ENCODE measurements at regions not wholly inside any gene's neighbourhood (a gene's known extent, or its start where the extent isn't known, plus 50 kb on each side); places are given as distances from the start of the nearest gene placed in this dataset.

DNA sequence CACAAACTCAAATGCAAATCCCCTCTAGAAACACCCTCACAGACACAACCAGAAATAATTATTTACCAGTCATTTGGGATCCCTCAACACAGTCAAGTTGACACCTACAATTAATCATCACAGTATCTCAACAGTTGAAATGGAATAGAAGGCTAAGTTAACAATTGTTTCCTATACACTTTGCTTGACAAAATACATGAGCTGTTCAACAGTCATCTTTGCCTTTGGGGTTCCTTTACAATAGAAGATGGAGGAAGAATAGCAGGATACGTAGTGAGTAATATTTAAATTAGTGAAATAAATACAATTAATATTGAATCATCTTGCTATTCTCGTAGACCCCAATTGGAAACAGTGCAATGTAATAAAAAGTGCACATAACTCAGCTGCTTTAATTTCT is 487.3 kb upstream of the ADAMTS5 start:
- H3K27me3 ChIP-seq (ENCODE audit: insufficient read depth, low read length, poor library complexity), result no peaks in the 10 kb centered on the region
- no peaks in the 10 kb centered on the region for H3K79me2 ChIP-seq (ENCODE audit: insufficient read depth, low read length)
- TF ChIP-seq, protein P1, sequence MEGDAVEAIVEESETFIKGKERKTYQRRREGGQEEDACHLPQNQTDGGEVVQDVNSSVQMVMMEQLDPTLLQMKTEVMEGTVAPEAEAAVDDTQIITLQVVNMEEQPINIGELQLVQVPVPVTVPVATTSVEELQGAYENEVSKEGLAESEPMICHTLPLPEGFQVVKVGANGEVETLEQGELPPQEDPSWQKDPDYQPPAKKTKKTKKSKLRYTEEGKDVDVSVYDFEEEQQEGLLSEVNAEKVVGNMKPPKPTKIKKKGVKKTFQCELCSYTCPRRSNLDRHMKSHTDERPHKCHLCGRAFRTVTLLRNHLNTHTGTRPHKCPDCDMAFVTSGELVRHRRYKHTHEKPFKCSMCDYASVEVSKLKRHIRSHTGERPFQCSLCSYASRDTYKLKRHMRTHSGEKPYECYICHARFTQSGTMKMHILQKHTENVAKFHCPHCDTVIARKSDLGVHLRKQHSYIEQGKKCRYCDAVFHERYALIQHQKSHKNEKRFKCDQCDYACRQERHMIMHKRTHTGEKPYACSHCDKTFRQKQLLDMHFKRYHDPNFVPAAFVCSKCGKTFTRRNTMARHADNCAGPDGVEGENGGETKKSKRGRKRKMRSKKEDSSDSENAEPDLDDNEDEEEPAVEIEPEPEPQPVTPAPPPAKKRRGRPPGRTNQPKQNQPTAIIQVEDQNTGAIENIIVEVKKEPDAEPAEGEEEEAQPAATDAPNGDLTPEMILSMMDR (IDR thresholded peaks at IDR 0.05; ENCODE audit: borderline replicate concordance, extremely low read depth, low read length, poor library complexity, severe bottlenecking), result no peak
- no peak for TF ChIP-seq EZH2 (IDR thresholded peaks at IDR 0.05; ENCODE audit: borderline replicate concordance, low read depth, low read length, severe bottlenecking)
- ATAC-seq (ENCODE audit: insufficient read depth, low read depth), result no peak
- no peak overlapping the region for H3K4me3 ChIP-seq (ENCODE audit: low read depth in 1 of 2, low read length in 2 of 2)
- H3K4me2 ChIP-seq (ENCODE audit: insufficient read depth, low read length), result no peak overlapping the region
- H3K9ac ChIP-seq (ENCODE audit: low read depth, low read length), result no peak overlapping the region
- H4K20me1 ChIP-seq (ENCODE audit: insufficient read depth, low read length), result no peaks in the 10 kb centered on the region
- no peaks in the 10 kb centered on the region for H3K36me3 ChIP-seq (ENCODE audit: insufficient read depth, low read length)
- no peak overlapping the region for H3K27ac ChIP-seq (ENCODE audit: low read length)
- DNase-seq, result no peak
- H2AFZ ChIP-seq (ENCODE audit: low read depth, low read length), result no peak overlapping the region
- no peaks in the 10 kb centered on the region for H3K9me3 ChIP-seq (ENCODE audit: insufficient read depth, low read length, severe bottlenecking)
- H3K4me1 ChIP-seq (ENCODE audit: insufficient read depth, low read length), result no peaks in the 10 kb centered on the region

DNA sequence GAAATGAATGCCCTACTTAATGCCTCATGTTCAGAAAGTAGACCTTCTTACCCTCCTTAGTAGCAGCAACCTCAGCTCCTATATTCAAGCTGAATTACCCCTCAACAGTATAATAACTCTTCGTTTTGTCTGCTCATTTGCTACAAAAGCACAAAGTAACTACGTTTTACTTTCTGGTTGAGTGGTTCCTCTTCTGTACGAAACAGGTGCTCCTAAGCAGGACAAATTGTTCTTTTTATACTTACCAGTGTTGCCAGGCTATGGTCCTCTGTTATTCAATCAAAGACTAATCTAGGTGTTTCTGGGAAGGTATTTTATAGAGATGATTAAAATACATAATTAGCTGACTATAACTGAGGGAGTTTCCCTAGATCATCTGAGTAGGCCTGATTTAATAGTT is 484.2 kb upstream of the ADAMTS5 start:
- H3K4me3 ChIP-seq (ENCODE audit: low read depth in 1 of 2, low read length in 2 of 2), result no peak overlapping the region
- no peak overlapping the region for H3K4me2 ChIP-seq (ENCODE audit: insufficient read depth, low read length)
- H3K9ac ChIP-seq (ENCODE audit: low read depth, low read length), result no peak overlapping the region
- H3K36me3 ChIP-seq (ENCODE audit: insufficient read depth, low read length), result no peaks in the 10 kb centered on the region
- H4K20me1 ChIP-seq (ENCODE audit: insufficient read depth, low read length), result no peaks in the 10 kb centered on the region
- no peaks in the 10 kb centered on the region for H3K27me3 ChIP-seq (ENCODE audit: insufficient read depth, low read length, poor library complexity)
- DNase-seq, result no peak
- H2AFZ ChIP-seq (ENCODE audit: low read depth, low read length), result no peak overlapping the region
- no peaks in the 10 kb centered on the region for H3K4me1 ChIP-seq (ENCODE audit: insufficient read depth, low read length)
- no peaks in the 10 kb centered on the region for H3K79me2 ChIP-seq (ENCODE audit: insufficient read depth, low read length)
- ATAC-seq (ENCODE audit: insufficient read depth, low read depth), result no peak
- no peaks in the 10 kb centered on the region for H3K9me3 ChIP-seq (ENCODE audit: insufficient read depth, low read length, severe bottlenecking)
- TF ChIP-seq, protein P1 (IDR thresholded peaks at IDR 0.05; ENCODE audit: borderline replicate concordance, extremely low read depth, low read length, poor library complexity, severe bottlenecking), result no peak
- no peak for TF ChIP-seq EZH2 (IDR thresholded peaks at IDR 0.05; ENCODE audit: borderline replicate concordance, low read depth, low read length, severe bottlenecking)
- H3K27ac ChIP-seq (ENCODE audit: low read length), result no peak overlapping the region

DNA sequence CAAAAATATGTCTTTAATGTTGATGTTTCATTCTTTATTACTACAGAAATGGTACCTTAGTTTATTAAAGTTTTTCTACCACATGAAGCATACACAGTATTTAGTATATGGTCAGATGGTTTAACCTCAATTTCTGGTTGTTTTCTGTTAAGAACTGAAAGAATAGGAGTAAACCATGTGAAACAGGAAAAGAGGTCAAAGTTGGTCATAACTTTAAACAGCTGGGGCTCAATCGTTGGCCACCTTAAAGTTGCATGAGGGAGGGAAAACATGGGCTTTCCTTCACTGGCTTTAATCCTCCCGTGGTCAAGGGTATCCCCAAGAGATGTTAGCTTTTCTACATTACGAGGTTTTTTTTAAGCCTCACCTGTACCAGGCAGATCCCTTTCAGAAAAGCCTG is 483.3 kb upstream of the ADAMTS5 start:
- H2AFZ ChIP-seq (ENCODE audit: low read depth, low read length), result no peak overlapping the region
- no peak for TF ChIP-seq EZH2 (IDR thresholded peaks at IDR 0.05; ENCODE audit: borderline replicate concordance, low read depth, low read length, severe bottlenecking)
- TF ChIP-seq, protein P1 (IDR thresholded peaks at IDR 0.05; ENCODE audit: borderline replicate concordance, extremely low read depth, low read length, poor library complexity, severe bottlenecking), result no peak
- H3K36me3 ChIP-seq (ENCODE audit: insufficient read depth, low read length), result no peaks in the 10 kb centered on the region
- no peak for DNase-seq
- no peak overlapping the region for H3K4me3 ChIP-seq (ENCODE audit: low read depth in 1 of 2, low read length in 2 of 2)
- no peaks in the 10 kb centered on the region for H4K20me1 ChIP-seq (ENCODE audit: insufficient read depth, low read length)
- H3K4me2 ChIP-seq (ENCODE audit: insufficient read depth, low read length), result no peak overlapping the region
- no peaks in the 10 kb centered on the region for H3K27me3 ChIP-seq (ENCODE audit: insufficient read depth, low read length, poor library complexity)
- H3K79me2 ChIP-seq (ENCODE audit: insufficient read depth, low read length), result no peaks in the 10 kb centered on the region
- H3K4me1 ChIP-seq (ENCODE audit: insufficient read depth, low read length), result no peaks in the 10 kb centered on the region
- H3K27ac ChIP-seq (ENCODE audit: low read length), result no peak overlapping the region
- no peak overlapping the region for H3K9ac ChIP-seq (ENCODE audit: low read depth, low read length)
- no peak; the same call in 2 of the 3 replicates for ATAC-seq (ENCODE audit: insufficient read depth, low read depth)
- no peaks in the 10 kb centered on the region for H3K9me3 ChIP-seq (ENCODE audit: insufficient read depth, low read length, severe bottlenecking)

DNA sequence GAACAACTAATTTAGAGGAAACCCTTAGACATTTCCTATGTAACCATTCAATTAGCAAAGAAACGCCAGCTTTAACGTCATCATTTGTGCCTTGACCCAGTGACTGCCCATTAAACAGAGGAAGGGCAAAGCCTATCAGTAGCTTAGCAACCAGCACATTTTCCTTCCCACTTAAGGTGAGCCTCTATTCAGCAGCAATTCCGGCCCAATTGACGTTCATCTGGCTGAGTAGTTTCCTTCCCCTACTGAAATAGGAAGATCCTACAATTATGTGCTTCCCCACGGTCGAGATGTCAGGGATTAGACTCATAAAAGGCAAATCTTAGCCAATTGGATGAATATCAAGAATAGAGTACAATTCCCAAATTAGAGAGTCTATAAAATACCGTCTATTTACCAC is 482.1 kb upstream of the ADAMTS5 start:
- Histone ChIP-seq H3K9me3 (ENCODE audit: insufficient read depth, low read length, severe bottlenecking) (no peaks in the 10 kb centered on the region), H4K20me1 (ENCODE audit: insufficient read depth, low read length) (no peaks in the 10 kb centered on the region), H3K9ac (ENCODE audit: low read depth, low read length) (no peak overlapping the region), H3K27me3 (ENCODE audit: insufficient read depth, low read length, poor library complexity) (no peaks in the 10 kb centered on the region), H2AFZ (ENCODE audit: low read depth, low read length) (no peak overlapping the region), H3K4me1 (ENCODE audit: insufficient read depth, low read length) (no peaks in the 10 kb centered on the region), H3K79me2 (ENCODE audit: insufficient read depth, low read length) (no peaks in the 10 kb centered on the region), H3K36me3 (ENCODE audit: insufficient read depth, low read length) (no peaks in the 10 kb centered on the region), H3K4me2 (ENCODE audit: insufficient read depth, low read length) (no peak overlapping the region), H3K27ac (ENCODE audit: low read length) (no peak overlapping the region), H3K4me3 (ENCODE audit: low read depth in 1 of 2, low read length in 2 of 2) (no peak overlapping the region)
- DNase-seq (no peak), ATAC-seq (ENCODE audit: insufficient read depth, low read depth) (no peak)
- TF ChIP-seq, protein P1 (IDR thresholded peaks at IDR 0.05; ENCODE audit: borderline replicate concordance, extremely low read depth, low read length, poor library complexity, severe bottlenecking), result no peak
- TF ChIP-seq EZH2 (IDR thresholded peaks at IDR 0.05; ENCODE audit: borderline replicate concordance, low read depth, low read length, severe bottlenecking), result no peak
